K562 (cell line): ENCODE measurements at regions not wholly inside any gene's neighbourhood (a gene's known extent, or its start where the extent isn't known, plus 50 kb on each side); places are given as distances from the start of the nearest gene placed in this dataset.

Experiments
- ATAC-seq: fragments of 200-7000 bp; cut with Tn5 transposase; 3 replicates; pipeline ENCODE4 v1.9.1; 2020; ENCODE audit warnings: moderate library complexity
- BruUV-seq: library from RNA; stranded (reverse); fragments of 400-500 nt; replicated peaks from 2 replicates; lab custom pipeline; 2021; lab: Mats Ljungman, UMichigan
- CTCF ChIA-PET: fragments of 300-600 bp; formaldehyde crosslinking; extraction: SDS; loops from one replicate; lab custom pipeline; 2021; ENCODE audit warnings: low intra/inter-chr PET ratio; lab: Yijun Ruan, JAX
- POLR2A ChIA-PET: fragments of 300-600, 350-650 bp; sonication (Branson Sonifier 250); formaldehyde crosslinking; extraction: SDS; loops from one replicate; lab custom pipeline; 2021; ENCODE audit warnings: antibody characterized with exemption, inconsistent platforms; lab: Yijun Ruan, JAX
- DNase-seq, 4 experiments: peaks; one replicate each; pipeline versions ENCODE4 v3.0.0 to v3.0.0-alpha.2; 2011 to 2018; ENCODE audit warnings: low spot score in 3 of 4, mixed read lengths in 3 of 4; ENCODE audit errors: extremely low read depth in 1 of 4
- FAIRE-seq: peaks from 2 replicates; lab custom pipeline; 2011; peaks lifted over from hg19 to GRCh38; lab: Jason Lieb, UNC
- H2AFZ ChIP-seq: 2 replicates; pipeline ENCODE4 v1.6.0; 2011; ENCODE audit warnings: low read depth, low read length, control low read depth, inconsistent platforms
- H3K27ac ChIP-seq: fragments of 200-600 bp; 3 replicates; pipeline ENCODE4 v1.8.0; 2011; ENCODE audit warnings: low read depth, mild to moderate bottlenecking, control low read depth, inconsistent platforms, low read length, moderate library complexity, mixed read lengths; ENCODE audit errors: extremely low read depth
- H3K27me3 ChIP-seq, 2 experiments: fragments of 300-600 bp in 1 of 2; 2 replicates in 1 of 2; 3 replicates in 1 of 2; pipeline versions ENCODE4 v1.6.0 to v1.8.0; 2011; ENCODE audit warnings: inconsistent platforms in 2 of 2, low read length in 2 of 2, mild to moderate bottlenecking in 1 of 2, mixed read lengths in 1 of 2, moderate library complexity in 1 of 2; ENCODE audit not compliant: control insufficient read depth in 2 of 2, insufficient read depth in 2 of 2
- H3K36me3 ChIP-seq: fragments of 300-600 bp; 3 replicates; pipeline ENCODE4 v1.8.0; 2011; ENCODE audit warnings: mild to moderate bottlenecking, low read length, inconsistent platforms; ENCODE audit not compliant: control insufficient read depth, insufficient read depth
- H3K4me1 ChIP-seq, 2 experiments: fragments of 200-600 bp in 1 of 2; replicated peaks in 1 of 2; 2 replicates in 1 of 2; 3 replicates in 1 of 2; pipeline versions ENCODE4 v1.5.1 to v1.8.0; 2011; ENCODE audit warnings: inconsistent platforms in 2 of 2, low read length in 2 of 2, mild to moderate bottlenecking in 1 of 2, mixed read lengths in 1 of 2, moderate library complexity in 1 of 2; ENCODE audit not compliant: control insufficient read depth in 2 of 2, insufficient read depth in 2 of 2
- H3K4me2 ChIP-seq: 2 replicates; pipeline ENCODE4 v1.6.1; 2011; ENCODE audit warnings: low read length, control low read depth, inconsistent platforms, mixed read lengths; ENCODE audit not compliant: insufficient read depth
- H3K4me3 ChIP-seq: fragments of 200-600 bp; sonication (generic), shearing (Covaris generic); 2 replicates; pipeline ENCODE4 v1.5.1; 2016; ENCODE audit warnings: control low read depth, inconsistent platforms
- H3K79me2 ChIP-seq: fragments of 200-600 bp; 3 replicates; pipeline ENCODE4 v1.8.0; 2011; ENCODE audit warnings: low read length, inconsistent platforms; ENCODE audit not compliant: control insufficient read depth, insufficient read depth
- H3K9ac ChIP-seq, 2 experiments: 2 replicates each; pipeline versions ENCODE4 v1.6.0 to v1.6.1; 2011; ENCODE audit warnings: low read depth in 2 of 2, low read length in 2 of 2, control low read depth in 1 of 2, inconsistent platforms in 1 of 2, mild to moderate bottlenecking in 1 of 2, mixed read lengths in 1 of 2; ENCODE audit not compliant: insufficient read depth in 1 of 2
- H3K9me1 ChIP-seq: one replicate; pipeline ENCODE4 v1.6.0; 2011; ENCODE audit warnings: inconsistent platforms, mild to moderate bottlenecking, low read length, moderate library complexity; ENCODE audit not compliant: control insufficient read depth, insufficient read depth
- H3K9me3 ChIP-seq: replicated peaks from 2 replicates; pipeline ENCODE4 v1.5.1; 2011; ENCODE audit warnings: low read depth, low read length, inconsistent platforms; ENCODE audit not compliant: control insufficient read depth, insufficient read depth
- H4K20me1 ChIP-seq: replicated peaks from 2 replicates; pipeline ENCODE4 v1.6.1; 2011; ENCODE audit warnings: low read length, inconsistent platforms, mixed read lengths; ENCODE audit not compliant: control insufficient read depth, insufficient read depth
- ADNP ChIP-seq: fragments of 200-800 bp; sonication (Bioruptor generic); IDR thresholded peaks from 2 replicates; pipeline ENCODE4 v1.6.1; 2016; ENCODE audit warnings: missing genetic modification characterization, missing compliant biosample characterization
- ARHGAP35 ChIP-seq: fragments of 450-650 bp; IDR thresholded peaks from 2 replicates; pipeline ENCODE4 v1.6.1; 2018; ENCODE audit not compliant: partially characterized antibody
- DPF2 ChIP-seq: fragments of 450-650 bp; IDR thresholded peaks from 2 replicates; pipeline ENCODE4 v1.6.1; 2016
- HSF4 ChIP-seq: fragments of 250-450 bp; sonication (Bioruptor Pico); IDR thresholded peaks from 2 replicates; pipeline ENCODE4 v2.1.2; 2022; ENCODE audit warnings: mild to moderate bottlenecking, moderate library complexity, borderline replicate concordance
- NCOR1 ChIP-seq: fragments of 450-650 bp; IDR thresholded peaks from 2 replicates; pipeline ENCODE4 v1.6.1; 2016; ENCODE audit warnings: mild to moderate bottlenecking, moderate library complexity
- PHF8 ChIP-seq: fragments of 200-600 bp; sonication (generic); IDR thresholded peaks from 2 replicates; pipeline ENCODE4 v1.6.1; 2012; ENCODE audit warnings: mixed run types, mild to moderate bottlenecking, inconsistent platforms, low read length, moderate library complexity, borderline replicate concordance
- POLR3G ChIP-seq: IDR thresholded peaks from 2 replicates; pipeline ENCODE4 v1.6.1; 2011; ENCODE audit not compliant: insufficient read length, insufficient replicate concordance; ENCODE audit errors: extremely low read depth
- PRPF4 ChIP-seq: fragments of 200-400 bp; formaldehyde crosslinking; IDR thresholded peaks from one replicate; pipeline ENCODE4 v1.6.1; 2017; ENCODE audit warnings: low read length, low read depth, mild to moderate bottlenecking; ENCODE audit not compliant: insufficient read depth, poor library complexity, severe bottlenecking
- PURB ChIP-seq: sonication (generic); formaldehyde crosslinking; IDR thresholded peaks from 2 replicates; pipeline ENCODE4 v1.9.0; 2021; ENCODE audit warnings: low read depth, mild to moderate bottlenecking, missing genetic modification reagents
- RB1 ChIP-seq: fragments of 450-650 bp; IDR thresholded peaks from 2 replicates; pipeline ENCODE4 v1.6.1; 2017; ENCODE audit warnings: low read depth, mild to moderate bottlenecking
- RBM34 ChIP-seq: fragments of 200-400 bp; formaldehyde crosslinking; IDR thresholded peaks from 2 replicates; pipeline ENCODE4 v1.6.1; 2018; ENCODE audit warnings: low read length, borderline replicate concordance; ENCODE audit not compliant: insufficient read depth
- TAL1 ChIP-seq: fragments of 450-650 bp; IDR thresholded peaks from 2 replicates; pipeline ENCODE4 v1.6.1; 2016; ENCODE audit warnings: mild to moderate bottlenecking
- ZFP1 ChIP-seq: fragments of 450-650 bp; formaldehyde crosslinking; IDR thresholded peaks from 2 replicates; pipeline ENCODE4 v1.4.0; 2020; ENCODE audit warnings: mild to moderate bottlenecking, mixed read lengths
- ZKSCAN3 ChIP-seq: fragments of 250-450 bp; sonication (Bioruptor Pico); IDR thresholded peaks from 2 replicates; pipeline ENCODE4 v1.4.0; 2020
- ZNF133 ChIP-seq: fragments of 250-450 bp; sonication (Bioruptor Pico); IDR thresholded peaks from 2 replicates; pipeline ENCODE4 v1.4.0; 2020; ENCODE audit warnings: mild to moderate bottlenecking
- ZNF384 ChIP-seq: IDR thresholded peaks from 2 replicates; pipeline ENCODE4 v1.6.1; 2012; ENCODE audit warnings: low read depth, low read length, improper control_type of control experiment
- whole genome bisulfite sequencing: fragments of 100-300 bp; shearing (Covaris generic); methylation state at CpG from one replicate; pipeline ENCODE4 v1.1.6; 2016; ENCODE audit warnings: low coverage, mixed read lengths; ENCODE audit not compliant: insufficient coverage; ENCODE audit errors: missing lambda C conversion rate; 5-methylcytosine and 5-hydroxymethylcytosine counted together
- in situ Hi-C: fragments of 300-500 bp; cut with MboI; formaldehyde crosslinking; loops from 4 replicates; pipeline ENCODE4 v1.15.0; 2018; ENCODE audit warnings: inconsistent platforms, mixed read lengths
- intact Hi-C: fragments of 100-400 bp; cut with micrococcal nuclease; formaldehyde crosslinking; loops from 2 replicates; pipeline ENCODE4 v1.14.2; 2022
- TF ChIP-seq, protein P1 (sequence below), 2 experiments: IDR thresholded peaks in 1 of 2; conservative IDR thresholded peaks in 1 of 2; 2 replicates each; pipeline ENCODE4 v1.6.1; 2016; ENCODE audit warnings: low read depth in 2 of 2, mild to moderate bottlenecking in 1 of 2, missing compliant biosample characterization in 1 of 2, missing genetic modification characterization in 1 of 2, moderate library complexity in 1 of 2
- TF ChIP-seq, protein P2 (sequence below): sonication (generic); formaldehyde crosslinking; IDR thresholded peaks from 2 replicates; pipeline ENCODE4 v1.8.0; 2022; ENCODE audit warnings: mild to moderate bottlenecking, low read depth, missing genetic modification reagents
- TF ChIP-seq, protein P3 (sequence below): sonication (generic); formaldehyde crosslinking; IDR thresholded peaks from 2 replicates; pipeline ENCODE4 v1.8.0; 2022; ENCODE audit warnings: missing genetic modification reagents, mild to moderate bottlenecking, borderline replicate concordance
- TF ChIP-seq, protein P4 (sequence below): sonication (generic); formaldehyde crosslinking; IDR thresholded peaks from 2 replicates; pipeline ENCODE4 v1.5.0; 2020; ENCODE audit warnings: missing genetic modification reagents

DNA sequence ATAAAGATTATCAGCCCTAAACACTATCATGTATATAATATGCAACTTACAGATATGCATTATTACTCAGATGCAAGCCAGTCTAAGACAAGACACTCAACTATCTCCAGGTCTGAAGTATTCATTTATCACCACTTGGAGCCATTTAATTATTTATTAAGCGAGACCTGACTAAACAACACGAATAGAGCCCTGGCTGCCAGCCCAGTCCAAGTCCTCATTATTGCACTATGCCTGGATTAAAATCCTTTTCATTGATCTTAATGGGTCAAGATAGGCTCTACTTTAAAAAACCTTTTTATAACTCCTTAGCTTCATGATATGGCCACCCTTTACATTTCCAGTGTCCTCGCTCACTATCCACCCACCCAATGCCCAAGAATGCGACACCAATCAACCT, 183.1 kb upstream of the MARCKS start:
- Histone ChIP-seq H3K4me1 (no peaks in the 10 kb centered on the region), H2AFZ (no peak overlapping the region), H3K36me3 (no peaks in the 10 kb centered on the region), H3K27me3 (no peaks in the 10 kb centered on the region), H3K9me1 (no peaks in the 10 kb centered on the region), H3K9me3 (no peaks in the 10 kb centered on the region), H4K20me1 (no peaks in the 10 kb centered on the region), H3K27ac (no peak overlapping the region), H3K79me2 (no peaks in the 10 kb centered on the region), H3K4me2 (no peak overlapping the region), H3K4me3 (no peak overlapping the region), H3K9ac (no peak overlapping the region)
- intact Hi-C loops (no loop called here), in situ Hi-C loops (no loop called here)
- BruUV-seq = no TSS peak
- TF ChIP-seq, protein P1, sequence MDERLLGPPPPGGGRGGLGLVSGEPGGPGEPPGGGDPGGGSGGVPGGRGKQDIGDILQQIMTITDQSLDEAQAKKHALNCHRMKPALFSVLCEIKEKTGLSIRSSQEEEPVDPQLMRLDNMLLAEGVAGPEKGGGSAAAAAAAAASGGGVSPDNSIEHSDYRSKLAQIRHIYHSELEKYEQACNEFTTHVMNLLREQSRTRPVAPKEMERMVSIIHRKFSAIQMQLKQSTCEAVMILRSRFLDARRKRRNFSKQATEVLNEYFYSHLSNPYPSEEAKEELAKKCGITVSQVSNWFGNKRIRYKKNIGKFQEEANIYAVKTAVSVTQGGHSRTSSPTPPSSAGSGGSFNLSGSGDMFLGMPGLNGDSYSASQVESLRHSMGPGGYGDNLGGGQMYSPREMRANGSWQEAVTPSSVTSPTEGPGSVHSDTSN (CRISPR knock-in tag; IDR thresholded peaks at IDR 0.05; ENCODE audit: low read depth) = no peak
- TF ChIP-seq, protein P1 (tag; conservative IDR thresholded peaks at IDR 0.05; ENCODE audit: low read depth) = no peak
- TF ChIP-seq ADNP (tag) = no peak
- TF ChIP-seq DPF2 = no peak
- no peak for TF ChIP-seq RB1
- no peak for TF ChIP-seq ZFP1
- no peak for TF ChIP-seq RBM34
- TF ChIP-seq ZNF384 = no peak
- TF ChIP-seq NCOR1 = no peak
- TF ChIP-seq, protein P2, sequence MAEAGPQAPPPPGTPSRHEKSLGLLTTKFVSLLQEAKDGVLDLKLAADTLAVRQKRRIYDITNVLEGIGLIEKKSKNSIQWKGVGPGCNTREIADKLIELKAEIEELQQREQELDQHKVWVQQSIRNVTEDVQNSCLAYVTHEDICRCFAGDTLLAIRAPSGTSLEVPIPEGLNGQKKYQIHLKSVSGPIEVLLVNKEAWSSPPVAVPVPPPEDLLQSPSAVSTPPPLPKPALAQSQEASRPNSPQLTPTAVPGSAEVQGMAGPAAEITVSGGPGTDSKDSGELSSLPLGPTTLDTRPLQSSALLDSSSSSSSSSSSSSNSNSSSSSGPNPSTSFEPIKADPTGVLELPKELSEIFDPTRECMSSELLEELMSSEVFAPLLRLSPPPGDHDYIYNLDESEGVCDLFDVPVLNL = no peak
- TF ChIP-seq, protein P3, sequence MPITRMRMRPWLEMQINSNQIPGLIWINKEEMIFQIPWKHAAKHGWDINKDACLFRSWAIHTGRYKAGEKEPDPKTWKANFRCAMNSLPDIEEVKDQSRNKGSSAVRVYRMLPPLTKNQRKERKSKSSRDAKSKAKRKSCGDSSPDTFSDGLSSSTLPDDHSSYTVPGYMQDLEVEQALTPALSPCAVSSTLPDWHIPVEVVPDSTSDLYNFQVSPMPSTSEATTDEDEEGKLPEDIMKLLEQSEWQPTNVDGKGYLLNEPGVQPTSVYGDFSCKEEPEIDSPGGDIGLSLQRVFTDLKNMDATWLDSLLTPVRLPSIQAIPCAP (CRISPR knock-in tag) = no peak
- TF ChIP-seq ZKSCAN3 (CRISPR knock-in tag) = no peak
- TF ChIP-seq, protein P4, sequence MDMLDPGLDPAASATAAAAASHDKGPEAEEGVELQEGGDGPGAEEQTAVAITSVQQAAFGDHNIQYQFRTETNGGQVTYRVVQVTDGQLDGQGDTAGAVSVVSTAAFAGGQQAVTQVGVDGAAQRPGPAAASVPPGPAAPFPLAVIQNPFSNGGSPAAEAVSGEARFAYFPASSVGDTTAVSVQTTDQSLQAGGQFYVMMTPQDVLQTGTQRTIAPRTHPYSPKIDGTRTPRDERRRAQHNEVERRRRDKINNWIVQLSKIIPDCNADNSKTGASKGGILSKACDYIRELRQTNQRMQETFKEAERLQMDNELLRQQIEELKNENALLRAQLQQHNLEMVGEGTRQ = no peak
- no peak for TF ChIP-seq PRPF4
- no peak for TF ChIP-seq PURB (CRISPR knock-in tag)
- TF ChIP-seq PHF8 = no peak
- TF ChIP-seq HSF4 (CRISPR knock-in tag) = no peak
- no peak for TF ChIP-seq ARHGAP35
- no peak for TF ChIP-seq POLR3G
- no peak for TF ChIP-seq ZNF133 (CRISPR knock-in tag)
- no peak for TF ChIP-seq TAL1
- WGBS = 0% methylated on average over 4 of the region's 4 CpGs
- CTCF ChIA-PET = no interaction called here
- no peak for DNase-seq
- FAIRE-seq = no peak
- ATAC-seq = no peak
- POLR2A ChIA-PET = no interaction called here
